ENCODE measurements at regions not wholly inside any gene's neighbourhood (a gene's known extent, or its start where the extent isn't known, plus 50 kb on each side); places are given as distances from the start of the nearest gene placed in this dataset.

DNA sequence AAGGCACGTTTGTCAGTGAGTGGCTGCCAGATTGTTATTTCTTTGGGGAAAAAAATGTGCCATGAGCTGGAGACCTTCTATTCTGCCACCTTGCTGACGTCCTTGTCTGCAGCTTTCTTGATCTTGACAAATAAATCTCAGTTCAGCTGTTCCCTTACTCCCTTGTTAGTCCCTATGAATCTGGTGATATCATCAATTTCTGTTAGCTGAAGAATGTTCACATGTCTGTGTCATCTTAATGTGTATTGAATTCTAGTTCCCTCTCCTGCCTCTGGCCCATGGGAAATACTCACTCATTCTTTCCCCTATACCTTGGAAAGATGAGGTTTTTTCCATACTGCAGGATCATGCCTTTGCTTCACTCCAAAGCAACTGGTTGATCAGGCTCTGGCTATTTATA, 649.9 kb upstream of the API5 start:
- no peak overlapping the region for H3K4me2 ChIP-seq (ENCODE audit: extremely low read depth, insufficient read depth, low read length)
- H3K4me1 ChIP-seq (ENCODE audit: control insufficient read depth, extremely low read depth, insufficient read depth, low read length), result no peaks in the 10 kb centered on the region
- no peaks in the 10 kb centered on the region for H3K36me3 ChIP-seq (ENCODE audit: control insufficient read depth, insufficient read depth, low read length)
- H3K9me3 ChIP-seq (ENCODE audit: control insufficient read depth, insufficient read depth, low read depth, low read length), result no peaks in the 10 kb centered on the region
- no peak overlapping the region for H2AFZ ChIP-seq (ENCODE audit: low read length)
- DNase-seq (ENCODE audit: low read depth in 2 of 2), result no peak
- no peak overlapping the region for H3K4me3 ChIP-seq (replicated peaks in 1 of 4; ENCODE audit: control extremely low read depth in 1 of 4, insufficient read depth in 1 of 4, low read depth in 3 of 4, low read length in 4 of 4)
- no peaks in the 10 kb centered on the region for H3K79me2 ChIP-seq (ENCODE audit: control insufficient read depth, insufficient read depth, low read length)
- no peak overlapping the region for H3K27ac ChIP-seq (ENCODE audit: insufficient read depth, low read length)
- TF ChIP-seq EZH2 (IDR thresholded peaks at IDR 0.05; ENCODE audit: low read length, missing control alignments), result no peak
- TF ChIP-seq, protein P1, sequence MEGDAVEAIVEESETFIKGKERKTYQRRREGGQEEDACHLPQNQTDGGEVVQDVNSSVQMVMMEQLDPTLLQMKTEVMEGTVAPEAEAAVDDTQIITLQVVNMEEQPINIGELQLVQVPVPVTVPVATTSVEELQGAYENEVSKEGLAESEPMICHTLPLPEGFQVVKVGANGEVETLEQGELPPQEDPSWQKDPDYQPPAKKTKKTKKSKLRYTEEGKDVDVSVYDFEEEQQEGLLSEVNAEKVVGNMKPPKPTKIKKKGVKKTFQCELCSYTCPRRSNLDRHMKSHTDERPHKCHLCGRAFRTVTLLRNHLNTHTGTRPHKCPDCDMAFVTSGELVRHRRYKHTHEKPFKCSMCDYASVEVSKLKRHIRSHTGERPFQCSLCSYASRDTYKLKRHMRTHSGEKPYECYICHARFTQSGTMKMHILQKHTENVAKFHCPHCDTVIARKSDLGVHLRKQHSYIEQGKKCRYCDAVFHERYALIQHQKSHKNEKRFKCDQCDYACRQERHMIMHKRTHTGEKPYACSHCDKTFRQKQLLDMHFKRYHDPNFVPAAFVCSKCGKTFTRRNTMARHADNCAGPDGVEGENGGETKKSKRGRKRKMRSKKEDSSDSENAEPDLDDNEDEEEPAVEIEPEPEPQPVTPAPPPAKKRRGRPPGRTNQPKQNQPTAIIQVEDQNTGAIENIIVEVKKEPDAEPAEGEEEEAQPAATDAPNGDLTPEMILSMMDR (conservative IDR thresholded peaks at IDR 0.05 in 1 of 2, IDR thresholded peaks at IDR 0.05 in 1 of 2; ENCODE audit: low read depth in 1 of 2, low read length in 2 of 2), result no peak
- H3K9ac ChIP-seq (ENCODE audit: insufficient read depth, low read length), result no peak overlapping the region
- no peaks in the 10 kb centered on the region for H4K20me1 ChIP-seq (ENCODE audit: control insufficient read depth, extremely low read depth, insufficient read depth, low read length)
- no peaks in the 10 kb centered on the region for H3K27me3 ChIP-seq (ENCODE audit: control insufficient read depth, insufficient read depth, low read length)

DNA sequence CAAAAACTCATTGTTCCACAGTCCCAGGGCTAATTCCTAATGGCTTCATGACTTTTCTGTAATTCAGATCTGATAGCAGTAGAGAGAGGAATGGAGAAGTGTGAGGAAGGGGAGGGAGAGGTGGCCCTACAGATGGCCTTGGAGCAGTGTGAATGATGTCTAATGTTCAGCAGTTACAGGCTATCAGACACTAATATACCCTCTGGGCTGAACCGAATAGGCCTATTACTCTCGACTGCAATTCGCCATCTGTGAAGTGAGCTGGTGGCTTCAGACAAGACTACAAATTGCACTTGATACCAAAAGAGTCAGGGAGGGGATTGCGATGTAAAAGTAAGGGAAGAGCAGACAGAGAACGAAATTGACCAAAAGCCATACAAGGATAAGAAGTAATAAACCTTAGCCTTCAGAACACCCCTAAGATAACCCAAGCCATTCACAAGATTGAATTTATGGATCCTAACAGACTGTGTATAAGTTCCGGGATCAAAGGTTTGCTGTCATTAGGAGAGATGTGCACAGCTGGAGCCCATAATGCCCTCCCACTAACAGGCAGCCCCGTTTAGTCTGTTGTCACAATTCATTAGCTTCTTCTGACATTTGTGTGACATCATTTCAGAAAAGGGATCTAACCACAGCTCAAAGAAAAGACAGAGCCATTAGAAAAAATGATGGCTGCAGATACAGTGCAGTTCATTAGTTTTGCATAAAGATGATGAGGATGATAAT, 642.4 kb upstream of the API5 start:
- H3K27ac ChIP-seq (ENCODE audit: insufficient read depth, low read length), result no peak overlapping the region
- no peaks in the 10 kb centered on the region for H3K4me1 ChIP-seq (ENCODE audit: control insufficient read depth, extremely low read depth, insufficient read depth, low read length)
- H3K36me3 ChIP-seq (ENCODE audit: control insufficient read depth, insufficient read depth, low read length), result no peaks in the 10 kb centered on the region
- H3K9ac ChIP-seq (ENCODE audit: insufficient read depth, low read length), result no peak overlapping the region
- no peak for DNase-seq (ENCODE audit: low read depth in 2 of 2)
- no peak overlapping the region for H3K4me3 ChIP-seq (replicated peaks in 1 of 4; ENCODE audit: control extremely low read depth in 1 of 4, insufficient read depth in 1 of 4, low read depth in 3 of 4, low read length in 4 of 4)
- no peak overlapping the region for H3K4me2 ChIP-seq (ENCODE audit: extremely low read depth, insufficient read depth, low read length)
- H3K9me3 ChIP-seq (ENCODE audit: control insufficient read depth, insufficient read depth, low read depth, low read length), result no peaks in the 10 kb centered on the region
- no peaks in the 10 kb centered on the region for H3K79me2 ChIP-seq (ENCODE audit: control insufficient read depth, insufficient read depth, low read length)
- H2AFZ ChIP-seq (ENCODE audit: low read length), result no peak overlapping the region
- no peak for TF ChIP-seq EZH2 (IDR thresholded peaks at IDR 0.05; ENCODE audit: low read length, missing control alignments)
- TF ChIP-seq, protein P1 (conservative IDR thresholded peaks at IDR 0.05 in 1 of 2, IDR thresholded peaks at IDR 0.05 in 1 of 2; ENCODE audit: low read depth in 1 of 2, low read length in 2 of 2), result no peak
- no peaks in the 10 kb centered on the region for H4K20me1 ChIP-seq (ENCODE audit: control insufficient read depth, extremely low read depth, insufficient read depth, low read length)
- no peaks in the 10 kb centered on the region for H3K27me3 ChIP-seq (ENCODE audit: control insufficient read depth, insufficient read depth, low read length)

GRCh38 chr11:42674436-42674835, 637.4 kb upstream of the API5 start:
- H4K20me1 ChIP-seq (ENCODE audit: control insufficient read depth, extremely low read depth, insufficient read depth, low read length), result no peaks in the 10 kb centered on the region
- H3K9ac ChIP-seq (ENCODE audit: insufficient read depth, low read length), result no peak overlapping the region
- H3K79me2 ChIP-seq (ENCODE audit: control insufficient read depth, insufficient read depth, low read length), result no peaks in the 10 kb centered on the region
- no peak overlapping the region for H3K4me2 ChIP-seq (ENCODE audit: extremely low read depth, insufficient read depth, low read length)
- no peaks in the 10 kb centered on the region for H3K27me3 ChIP-seq (ENCODE audit: control insufficient read depth, insufficient read depth, low read length)
- no peak for TF ChIP-seq EZH2 (IDR thresholded peaks at IDR 0.05; ENCODE audit: low read length, missing control alignments)
- TF ChIP-seq, protein P1 (conservative IDR thresholded peaks at IDR 0.05 in 1 of 2, IDR thresholded peaks at IDR 0.05 in 1 of 2; ENCODE audit: low read depth in 1 of 2, low read length in 2 of 2), result no peak
- H2AFZ ChIP-seq (ENCODE audit: low read length), result no peak overlapping the region
- no peak for DNase-seq (ENCODE audit: low read depth in 2 of 2)
- H3K9me3 ChIP-seq (ENCODE audit: control insufficient read depth, insufficient read depth, low read depth, low read length), result no peaks in the 10 kb centered on the region
- H3K36me3 ChIP-seq (ENCODE audit: control insufficient read depth, insufficient read depth, low read length), result no peaks in the 10 kb centered on the region
- no peak overlapping the region for H3K27ac ChIP-seq (ENCODE audit: insufficient read depth, low read length)
- no peaks in the 10 kb centered on the region for H3K4me1 ChIP-seq (ENCODE audit: control insufficient read depth, extremely low read depth, insufficient read depth, low read length)
- no peak overlapping the region for H3K4me3 ChIP-seq (replicated peaks in 1 of 4; ENCODE audit: control extremely low read depth in 1 of 4, insufficient read depth in 1 of 4, low read depth in 3 of 4, low read length in 4 of 4)
